CD14-positive monocyte (primary cell): ENCODE measurements at regions not wholly inside any gene's neighbourhood (a gene's known extent, or its start where the extent isn't known, plus 50 kb on each side); places are given as distances from the start of the nearest gene placed in this dataset.

Experiments used
- DNase-seq, 3 donors: peaks; one replicate each; pipeline ENCODE4 v3.0.0-alpha.2; 2011 to 2022
- H2AFZ ChIP-seq: 2 replicates; pipeline ENCODE4 v1.6.0; 2012; ENCODE audit warnings: mild to moderate bottlenecking, low read depth, low read length, inconsistent platforms; ENCODE audit not compliant: insufficient read depth, poor library complexity, severe bottlenecking
- H3K27ac ChIP-seq, 2 donors: 1 replicate in 1 of 2; 2 replicates in 1 of 2; pipeline ENCODE4 v1.5.1; 2012 to 2013; ENCODE audit warnings: low read length in 2 of 2, control low read depth in 1 of 2, inconsistent platforms in 1 of 2, low read depth in 1 of 2, mild to moderate bottlenecking in 1 of 2
- H3K27me3 ChIP-seq, 2 donors: one replicate each; pipeline versions ENCODE4 v1.6.0 to v1.6.1; 2011 to 2013; ENCODE audit warnings: low read length in 2 of 2; ENCODE audit not compliant: control insufficient read depth in 2 of 2, insufficient read depth in 2 of 2
- H3K36me3 ChIP-seq, 2 donors: replicated peaks in 1 of 2; 1 replicate in 1 of 2; 2 replicates in 1 of 2; pipeline versions ENCODE4 v1.5.1 to v1.6.1; 2012 to 2013; ENCODE audit warnings: low read length in 2 of 2, control low read depth in 1 of 2, inconsistent platforms in 1 of 2, mild to moderate bottlenecking in 1 of 2; ENCODE audit not compliant: insufficient read depth in 2 of 2, control insufficient read depth in 1 of 2
- H3K4me1 ChIP-seq, 2 donors: 1 replicate in 1 of 2; 2 replicates in 1 of 2; pipeline versions ENCODE4 v1.5.1 to v1.6.1; 2012 to 2013; ENCODE audit warnings: low read length in 2 of 2, control low read depth in 1 of 2, inconsistent platforms in 1 of 2, mild to moderate bottlenecking in 1 of 2, moderate library complexity in 1 of 2; ENCODE audit not compliant: insufficient read depth in 2 of 2, control insufficient read depth in 1 of 2
- H3K4me2 ChIP-seq: replicated peaks from 2 replicates; pipeline ENCODE3; 2012; ENCODE audit warnings: low read length, moderate library complexity, mild to moderate bottlenecking; ENCODE audit not compliant: poor library complexity, severe bottlenecking; ENCODE audit errors: extremely low read depth
- H3K4me3 ChIP-seq, 3 experiments: fragments of 200-600 bp in 1 of 3; sonication (generic) in 1 of 3; replicated peaks in 1 of 3; 1 replicate in 2 of 3; 2 replicates in 1 of 3; pipeline ENCODE4 v1.5.1; 2011 to 2013; ENCODE audit warnings: low read length in 3 of 3, mild to moderate bottlenecking in 3 of 3, control low read depth in 2 of 3, low read depth in 2 of 3, inconsistent platforms in 1 of 3, moderate library complexity in 1 of 3
- H3K79me2 ChIP-seq: 2 replicates; pipeline ENCODE4 v1.6.0; 2012; ENCODE audit warnings: mild to moderate bottlenecking, control low read depth, inconsistent platforms, low read length, moderate library complexity; ENCODE audit not compliant: insufficient read depth
- H3K9ac ChIP-seq: 2 replicates; pipeline ENCODE4 v1.6.0; 2017; ENCODE audit warnings: low read length, mild to moderate bottlenecking; ENCODE audit not compliant: insufficient read depth, poor library complexity, severe bottlenecking
- H3K9me3 ChIP-seq, 2 donors: replicated peaks in 1 of 2; 1 replicate in 1 of 2; 2 replicates in 1 of 2; pipeline versions ENCODE4 v1.5.1 to v1.6.1; 2012 to 2013; ENCODE audit warnings: low read length in 2 of 2, control low read depth in 1 of 2; ENCODE audit not compliant: control insufficient read depth in 1 of 2, insufficient read depth in 1 of 2
- H4K20me1 ChIP-seq: 2 replicates; pipeline ENCODE4 v1.6.0; 2012; ENCODE audit warnings: mild to moderate bottlenecking, low read length, control low read depth, moderate library complexity; ENCODE audit not compliant: insufficient read depth
- H3K27ac Mint-ChIP-seq, 7 donors: one replicate each; pipeline ENCODE4 v1.8.0; 2020; ENCODE audit warnings: mild to moderate bottlenecking in 7 of 7, mixed read lengths in 7 of 7, moderate library complexity in 6 of 7, inconsistent platforms in 2 of 7
- H3K27me3 Mint-ChIP-seq, 3 donors: one replicate each; pipeline ENCODE4 v1.8.0; 2021 to 2022; ENCODE audit warnings: low read depth in 3 of 3, mild to moderate bottlenecking in 3 of 3, mixed read lengths in 3 of 3, moderate library complexity in 3 of 3, inconsistent platforms in 1 of 3
- H3K36me3 Mint-ChIP-seq, 2 donors: one replicate each; pipeline ENCODE4 v1.8.0; 2020; ENCODE audit warnings: mixed read lengths in 2 of 2, inconsistent platforms in 1 of 2, mild to moderate bottlenecking in 1 of 2
- H3K4me1 Mint-ChIP-seq: one replicate; pipeline ENCODE4 v1.8.0; 2020; ENCODE audit warnings: mild to moderate bottlenecking, mixed read lengths
- H3K4me3 Mint-ChIP-seq, 2 donors: one replicate each; pipeline ENCODE4 v1.8.0; 2020; ENCODE audit warnings: mild to moderate bottlenecking in 2 of 2, mixed read lengths in 2 of 2, moderate library complexity in 1 of 2
- H3K9me3 Mint-ChIP-seq, 7 donors: one replicate each; pipeline ENCODE4 v1.8.0; 2020 to 2022; ENCODE audit warnings: mixed read lengths in 7 of 7, mild to moderate bottlenecking in 6 of 7, moderate library complexity in 6 of 7, inconsistent platforms in 2 of 7
- CTCF ChIP-seq: fragments of 200-600 bp; IDR thresholded peaks from one replicate; pipeline ENCODE4 v1.8.0; 2022; ENCODE audit warnings: antibody characterized with exemption, mild to moderate bottlenecking
- WGBS: methylation state at CpG from one replicate; pipeline ENCODE4 v1.1.5; 2013; ENCODE audit warnings: missing lambda C conversion rate; ENCODE audit not compliant: insufficient coverage; 5-methylcytosine and 5-hydroxymethylcytosine counted together
- intact Hi-C, 2 donors: fragments of 100-400 bp; cut with micrococcal nuclease; formaldehyde crosslinking; loops; one replicate each; pipeline versions ENCODE4 v1.15.0 to v1.15.1; 2023

DNA sequence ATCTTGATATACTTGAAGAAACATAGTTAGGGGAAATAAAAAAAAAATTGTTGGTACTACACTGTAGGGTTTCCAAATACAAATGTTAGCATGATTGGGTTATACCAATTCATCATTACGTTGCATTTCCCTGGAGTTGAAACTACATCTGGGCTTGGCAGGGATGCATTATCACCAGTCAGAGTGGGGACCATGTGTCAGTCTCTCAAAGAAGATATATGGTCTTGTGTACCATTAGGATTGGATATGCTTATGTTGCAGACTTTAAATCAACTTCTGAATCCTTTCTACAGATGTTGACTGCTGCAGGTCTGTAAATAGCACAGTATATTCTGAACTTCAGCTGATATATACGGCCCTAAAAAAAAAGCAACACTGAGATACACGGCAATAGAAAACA is 188.5 kb downstream of the SLIT2 start:
- Histone ChIP-seq H3K27ac (no peak overlapping the region), H3K4me1 (no peaks in the 10 kb centered on the region), H3K9me3 (no peaks in the 10 kb centered on the region), H3K36me3 (no peaks in the 10 kb centered on the region), H3K27me3 (no peaks in the 10 kb centered on the region), H3K9ac (no peak overlapping the region), H3K79me2 (no peaks in the 10 kb centered on the region), H4K20me1 (no peaks in the 10 kb centered on the region), H3K4me3 (no peak overlapping the region), H2AFZ (no peak overlapping the region), H3K4me2 (no peak overlapping the region)
- Mint-ChIP-seq H3K27me3 (peaks cover 1% of the 10 kb centered on the region in 3 donors), H3K4me1 (no peaks in the 10 kb centered on the region), H3K4me3 (no peak overlapping the region), H3K9me3 (peaks cover 0 to 3% (median 0%) of the 10 kb centered on the region in 7 donors), H3K27ac (no peak overlapping the region), H3K36me3 (no peaks in the 10 kb centered on the region)
- intact Hi-C loops = no loop called here
- 89% methylated on average over 1 of the region's 3 CpGs for WGBS
- DNase-seq = no peak
- no peak for TF ChIP-seq CTCF

- Histone ChIP-seq H3K36me3 (no peaks in the 10 kb centered on the region), H3K27me3 (no peaks in the 10 kb centered on the region), H4K20me1 (no peaks in the 10 kb centered on the region), H3K4me3 (no peak overlapping the region), H3K27ac (no peak overlapping the region), H3K4me1 (no peaks in the 10 kb centered on the region), H2AFZ (no peak overlapping the region), H3K4me2 (no peak overlapping the region), H3K9ac (no peak overlapping the region), H3K9me3 (no peaks in the 10 kb centered on the region), H3K79me2 (no peaks in the 10 kb centered on the region)
- intact Hi-C loops = no loop called here
- no peak overlapping the region for H3K27ac Mint-ChIP-seq
- TF ChIP-seq CTCF = no peak
- no CpG with 5 or more reads among the region's 1 CpG for WGBS
- DNase-seq = no peak
- peaks cover 0 to 2% (median 0%) of the 10 kb centered on the region in 7 donors for H3K9me3 Mint-ChIP-seq
- no peaks in the 10 kb centered on the region for H3K36me3 Mint-ChIP-seq
- no peaks in the 10 kb centered on the region for H3K4me1 Mint-ChIP-seq
- H3K4me3 Mint-ChIP-seq = no peak overlapping the region
- peaks cover 0 to 1% (median 1%) of the 10 kb centered on the region in 3 donors for H3K27me3 Mint-ChIP-seq
Observed at GRCh38 chr4:20443015-20443805, 191.5 kb downstream of the SLIT2 start.
